ENCODE measurements at regions not wholly inside any gene's neighbourhood (a gene's known extent, or its start where the extent isn't known, plus 50 kb on each side); places are given as distances from the start of the nearest gene placed in this dataset.

- in situ Hi-C loops (cut with MboI) = no loop called here
- 7% methylated on average over 2 of the region's 2 CpGs for WGBS (ENCODE audit: insufficient coverage, low coverage, missing lambda C conversion rate)
- FAIRE-seq (no peak), ATAC-seq (no peak), DNase-seq (ENCODE audit: extremely low read depth in 1 of 4, low spot score in 3 of 4) (no peak)
- Histone ChIP-seq H3K9me3 (replicated peaks; ENCODE audit: control insufficient read depth, insufficient read depth, low read depth, low read length) (no peaks in the 10 kb centered on the region), H3K79me2 (ENCODE audit: control insufficient read depth, insufficient read depth, low read length) (no peaks in the 10 kb centered on the region), H4K20me1 (replicated peaks; ENCODE audit: control insufficient read depth, insufficient read depth, low read length) (no peaks in the 10 kb centered on the region), H3K4me3 (no peak overlapping the region), H3K4me1 (replicated peaks in 1 of 2; ENCODE audit: control insufficient read depth in 2 of 2, insufficient read depth in 2 of 2, low read length in 2 of 2) (no peaks in the 10 kb centered on the region), H3K4me2 (ENCODE audit: insufficient read depth, low read length) (no peak overlapping the region), H2AFZ (ENCODE audit: low read depth, low read length) (no peak overlapping the region), H3K27me3 (ENCODE audit: control insufficient read depth in 2 of 2, insufficient read depth in 2 of 2, low read length in 2 of 2) (no peaks in the 10 kb centered on the region), H3K9ac (ENCODE audit: insufficient read depth in 1 of 2, low read depth in 2 of 2, low read length in 2 of 2) (no peak overlapping the region), H3K27ac (ENCODE audit: extremely low read depth, low read depth, low read length) (no peak overlapping the region), H3K9me1 (ENCODE audit: control insufficient read depth, insufficient read depth, low read length) (no peaks in the 10 kb centered on the region), H3K36me3 (ENCODE audit: control insufficient read depth, insufficient read depth, low read length) (no peaks in the 10 kb centered on the region)
- CTCF ChIA-PET (ENCODE audit: low intra/inter-chr PET ratio) = no interaction called here
- intact Hi-C loops (cut with micrococcal nuclease) = no loop called here
- no TSS peak for BruUV-seq (replicated peaks)
- POLR2A ChIA-PET = no interaction called here
- TF ChIP-seq ZNF280A (IDR thresholded peaks at IDR 0.05; ENCODE audit: low read depth, partially characterized antibody) (no peak), ZNF184 (CRISPR knock-in tag; IDR thresholded peaks at IDR 0.05) (no peak), CREB3L1 (IDR thresholded peaks at IDR 0.05; ENCODE audit: borderline replicate concordance, low read depth) (no peak), TSC22D4 (tag; IDR thresholded peaks at IDR 0.05) (no peak), ZNF589 (CRISPR knock-in tag; IDR thresholded peaks at IDR 0.05; ENCODE audit: low read depth) (no peak), THAP12 (CRISPR knock-in tag; IDR thresholded peaks at IDR 0.05) (no peak)
- TF ChIP-seq, protein P1, sequence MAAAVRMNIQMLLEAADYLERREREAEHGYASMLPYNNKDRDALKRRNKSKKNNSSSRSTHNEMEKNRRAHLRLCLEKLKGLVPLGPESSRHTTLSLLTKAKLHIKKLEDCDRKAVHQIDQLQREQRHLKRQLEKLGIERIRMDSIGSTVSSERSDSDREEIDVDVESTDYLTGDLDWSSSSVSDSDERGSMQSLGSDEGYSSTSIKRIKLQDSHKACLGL (CRISPR knock-in tag; IDR thresholded peaks at IDR 0.05; ENCODE audit: borderline replicate concordance, poor library complexity, severe bottlenecking) = no peak
- TF ChIP-seq, protein P2, sequence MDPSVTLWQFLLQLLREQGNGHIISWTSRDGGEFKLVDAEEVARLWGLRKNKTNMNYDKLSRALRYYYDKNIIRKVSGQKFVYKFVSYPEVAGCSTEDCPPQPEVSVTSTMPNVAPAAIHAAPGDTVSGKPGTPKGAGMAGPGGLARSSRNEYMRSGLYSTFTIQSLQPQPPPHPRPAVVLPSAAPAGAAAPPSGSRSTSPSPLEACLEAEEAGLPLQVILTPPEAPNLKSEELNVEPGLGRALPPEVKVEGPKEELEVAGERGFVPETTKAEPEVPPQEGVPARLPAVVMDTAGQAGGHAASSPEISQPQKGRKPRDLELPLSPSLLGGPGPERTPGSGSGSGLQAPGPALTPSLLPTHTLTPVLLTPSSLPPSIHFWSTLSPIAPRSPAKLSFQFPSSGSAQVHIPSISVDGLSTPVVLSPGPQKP (CRISPR knock-in tag; IDR thresholded peaks at IDR 0.05) = no peak
- TF ChIP-seq, protein P3, sequence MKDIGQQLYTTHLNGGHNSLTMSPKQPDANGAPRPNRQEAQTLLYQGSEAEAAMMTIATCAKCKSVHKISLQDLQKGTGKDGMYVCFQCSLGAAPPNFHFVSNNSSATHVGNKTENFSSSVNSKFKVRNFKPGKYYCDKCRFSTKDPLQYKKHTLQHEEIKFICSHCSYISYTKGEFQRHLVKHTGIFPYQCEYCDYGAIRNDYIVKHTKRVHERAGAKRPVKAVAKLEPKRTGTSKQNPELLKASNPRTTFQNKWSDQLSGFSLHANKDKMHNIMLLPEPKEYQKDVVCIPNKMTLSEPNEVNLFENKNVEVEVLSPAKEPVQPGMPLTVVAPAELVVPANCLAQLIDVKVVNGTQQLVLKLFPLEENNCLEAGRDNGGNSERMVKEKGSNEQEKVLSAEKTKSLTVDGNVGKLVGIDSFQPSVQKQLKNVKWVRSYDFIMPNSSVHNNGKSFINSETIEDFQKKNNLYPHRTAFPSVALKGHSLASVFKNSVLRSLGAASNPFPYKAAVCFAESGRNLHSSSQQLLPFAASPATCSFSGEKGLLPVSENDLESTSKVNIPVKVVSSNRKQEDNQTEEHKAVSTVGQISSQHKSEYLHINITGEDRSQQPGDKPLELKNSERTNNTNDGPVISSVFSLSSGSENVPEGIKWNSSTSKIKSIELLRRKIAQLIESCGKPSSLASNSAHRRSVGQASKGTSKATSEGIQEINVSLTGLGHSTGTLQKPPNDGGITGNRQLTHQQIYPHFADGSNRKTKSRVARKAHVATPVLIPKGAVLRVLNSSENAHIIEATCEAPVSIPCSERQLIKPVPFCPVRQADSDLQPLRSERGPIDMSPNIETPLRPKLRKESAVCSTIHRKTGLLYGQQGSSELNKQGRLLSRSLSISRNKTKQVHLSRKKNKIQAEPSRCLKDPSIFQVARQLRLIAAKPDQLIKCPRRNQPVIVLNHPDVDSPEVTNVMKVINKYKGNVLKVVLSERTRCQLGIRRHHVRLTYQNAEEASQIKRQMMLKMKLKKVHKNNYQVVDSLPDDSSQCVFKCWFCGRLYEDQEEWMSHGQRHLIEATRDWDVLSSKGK (CRISPR knock-in tag; IDR thresholded peaks at IDR 0.05) = no peak
- TF ChIP-seq, protein P4, sequence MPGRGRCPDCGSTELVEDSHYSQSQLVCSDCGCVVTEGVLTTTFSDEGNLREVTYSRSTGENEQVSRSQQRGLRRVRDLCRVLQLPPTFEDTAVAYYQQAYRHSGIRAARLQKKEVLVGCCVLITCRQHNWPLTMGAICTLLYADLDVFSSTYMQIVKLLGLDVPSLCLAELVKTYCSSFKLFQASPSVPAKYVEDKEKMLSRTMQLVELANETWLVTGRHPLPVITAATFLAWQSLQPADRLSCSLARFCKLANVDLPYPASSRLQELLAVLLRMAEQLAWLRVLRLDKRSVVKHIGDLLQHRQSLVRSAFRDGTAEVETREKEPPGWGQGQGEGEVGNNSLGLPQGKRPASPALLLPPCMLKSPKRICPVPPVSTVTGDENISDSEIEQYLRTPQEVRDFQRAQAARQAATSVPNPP (IDR thresholded peaks at IDR 0.05; ENCODE audit: borderline replicate concordance, insufficient read depth, insufficient read length) = no peak
These were observed 349.3 kb downstream of the FBXO8 start for GRCh38 chr4:173934201-173934600.

Measured in K562 (cell line).